CD4-positive, alpha-beta T cell treated with Interleukin-2 at 100 ng/mL for 4 hours (primary cell): ENCODE measurements at regions not wholly inside any gene's neighbourhood (a gene's known extent, or its start where the extent isn't known, plus 50 kb on each side); places are given as distances from the start of the nearest gene placed in this dataset.

Source experiments
- DNase-seq: peaks from one replicate; pipeline ENCODE4 v3.0.0-alpha.2; 2020; ENCODE audit warnings: low spot score

- no peak for DNase-seq
Measured at GRCh38 chr6:105492706-105493673, 90.1 kb upstream of the PREP start.

DNA sequence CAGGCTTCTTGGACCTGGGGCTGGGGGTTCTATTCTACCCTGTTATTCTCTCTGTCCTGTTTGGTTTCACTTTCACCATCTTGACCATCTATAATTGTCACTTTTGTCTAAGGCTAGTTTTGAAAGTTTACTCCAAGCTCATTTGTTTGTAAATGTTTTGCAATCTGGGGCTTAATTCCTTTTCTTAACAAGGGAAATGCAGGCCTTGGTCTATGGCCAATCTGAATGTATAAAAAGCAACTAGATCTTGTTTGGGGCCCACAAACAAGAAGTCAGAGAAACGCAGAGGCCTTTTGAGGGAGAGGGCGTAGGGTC, 86.3 kb upstream of the PREP start:
- no peak for DNase-seq

DNA sequence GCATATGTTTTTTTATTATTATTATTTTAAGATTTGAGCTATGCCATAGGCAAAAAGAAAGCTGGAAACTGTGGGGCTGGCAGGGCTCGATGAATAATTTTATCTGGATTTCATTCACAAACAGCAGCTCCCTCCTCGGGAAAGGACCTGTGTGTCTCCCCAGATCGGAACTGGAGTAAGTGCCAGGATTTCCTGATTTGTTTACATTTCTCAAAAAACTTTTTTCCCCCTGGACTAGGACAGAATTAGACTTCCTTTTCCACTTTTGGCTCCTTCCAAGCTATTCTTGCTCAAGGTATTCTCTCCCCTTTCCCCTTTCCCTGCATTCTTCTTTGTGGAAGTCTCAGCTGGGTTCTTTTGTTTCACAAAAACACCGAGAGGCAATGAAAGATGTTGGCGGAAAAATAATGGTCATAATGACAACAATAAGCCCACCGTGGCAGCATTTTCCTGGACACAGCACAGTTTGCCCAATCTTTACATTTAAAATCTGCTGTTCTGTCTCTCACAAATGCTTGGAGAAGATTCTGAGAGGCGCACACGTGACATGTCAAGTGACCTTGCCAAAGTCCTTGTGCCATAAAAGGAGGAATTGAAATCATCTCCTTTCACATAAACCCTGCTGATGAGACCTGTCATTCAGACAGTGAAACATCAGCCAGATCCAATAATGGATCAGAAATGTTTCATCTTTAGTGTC, 85.8 kb upstream of the PREP start:
- DNase-seq = no peak

DNA sequence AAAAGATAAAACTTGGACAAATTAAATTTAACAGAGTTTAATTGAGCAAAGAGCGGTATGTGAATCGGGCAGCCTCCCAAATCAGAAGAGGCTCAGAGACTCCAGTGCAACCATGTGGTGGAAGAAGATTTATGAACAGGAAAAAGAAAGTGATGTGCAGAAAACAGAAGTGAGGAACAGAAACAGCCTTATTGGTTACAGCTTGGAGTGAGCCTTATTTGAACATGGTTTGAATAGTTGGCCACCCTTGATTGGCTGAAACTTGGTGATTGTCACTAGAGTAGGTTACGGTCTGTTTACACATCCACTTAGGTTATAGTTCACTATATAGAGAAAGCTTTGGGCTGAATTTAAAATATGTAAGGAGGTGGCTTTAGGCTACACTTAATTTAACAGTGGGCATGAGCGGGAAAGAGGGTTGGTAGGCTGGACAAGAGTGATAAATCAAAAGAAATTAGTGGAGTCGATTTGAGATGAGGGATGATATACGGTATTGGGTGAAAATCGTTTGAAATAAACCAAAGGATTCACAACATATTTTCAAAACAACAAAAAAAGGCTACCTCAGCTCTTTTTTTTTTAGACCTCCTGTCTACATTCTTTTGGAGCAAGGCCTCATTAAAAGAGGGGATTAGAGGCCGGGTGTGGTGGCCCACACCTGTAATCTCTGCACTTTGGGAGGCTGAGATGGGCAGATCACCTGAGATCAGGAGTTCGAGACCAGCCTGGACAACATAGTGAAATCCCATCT, 84.3 kb upstream of the PREP start:
- no peak for DNase-seq

- DNase-seq = no peak
Measured at GRCh38 chr6:105485456-105485855, 82.6 kb upstream of the PREP start.

GRCh38 chr6:105484238-105485161, 81.6 kb upstream of the PREP start:
- peak; percentile 68 for DNase-seq

DNA sequence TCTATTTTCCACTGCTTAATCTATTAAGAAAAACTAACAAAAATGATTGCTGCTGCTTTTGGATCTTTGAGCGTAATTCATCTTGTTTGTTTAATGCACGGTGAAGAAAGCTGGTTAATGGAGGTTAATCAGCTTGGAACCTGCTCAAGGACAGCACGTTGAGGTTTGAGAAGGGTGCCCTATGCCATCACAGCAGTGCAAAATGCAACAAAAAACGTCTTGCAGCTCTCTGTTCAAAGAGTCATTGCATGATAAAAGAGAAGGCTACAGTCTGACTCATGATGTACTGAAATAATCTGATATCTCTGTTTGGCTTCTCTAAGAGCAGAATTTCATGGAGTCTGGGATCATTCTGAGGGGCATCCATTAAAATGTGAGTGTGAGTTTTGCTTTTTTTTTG, 80.6 kb upstream of the PREP start:
- DNase-seq = peak; percentile 17

- DNase-seq = no peak
Measured at GRCh38 chr6:105482921-105483320, 80.0 kb upstream of the PREP start.

- DNase-seq = no peak
Measured at GRCh38 chr6:105482227-105482844, 79.5 kb upstream of the PREP start.

DNA sequence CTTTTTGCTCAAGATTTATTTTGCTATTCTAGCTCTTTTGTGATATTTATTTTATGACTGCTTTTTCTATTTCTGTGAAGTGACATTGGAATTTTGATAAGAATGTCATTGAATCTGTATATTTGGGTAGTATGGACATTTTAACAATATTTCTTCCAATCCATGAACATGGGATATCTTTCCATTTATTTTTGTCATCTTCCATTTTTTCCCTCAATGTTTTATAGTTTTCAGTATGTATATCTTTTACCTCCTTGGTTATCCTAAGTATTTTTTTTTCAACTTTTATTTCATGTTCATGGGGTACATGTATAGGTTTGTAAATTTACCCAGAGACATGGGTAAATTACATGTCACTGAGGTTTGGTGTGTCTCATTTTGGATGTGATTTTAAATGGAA, 74.1 kb upstream of the PREP start:
- no peak for DNase-seq

DNA sequence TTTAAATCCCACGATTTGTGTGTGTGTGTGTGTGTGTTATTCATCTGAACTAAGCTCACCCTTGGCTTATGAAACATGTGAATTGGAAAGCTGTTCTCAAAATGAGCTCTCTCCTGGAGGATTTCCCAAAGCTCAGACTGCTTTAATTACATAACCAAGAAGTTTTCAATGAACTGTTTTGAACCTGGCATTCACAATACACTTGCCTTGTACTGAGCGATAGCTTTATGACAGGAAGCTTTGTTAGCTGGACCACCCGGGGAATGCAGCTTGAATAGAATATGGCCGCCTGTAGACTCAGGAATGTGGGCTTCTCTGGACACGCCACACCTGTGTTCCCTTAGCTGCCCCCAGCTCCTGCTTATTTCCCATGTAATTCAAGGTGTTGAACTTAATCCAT, 71.4 kb upstream of the PREP start:
- no peak for DNase-seq

DNA sequence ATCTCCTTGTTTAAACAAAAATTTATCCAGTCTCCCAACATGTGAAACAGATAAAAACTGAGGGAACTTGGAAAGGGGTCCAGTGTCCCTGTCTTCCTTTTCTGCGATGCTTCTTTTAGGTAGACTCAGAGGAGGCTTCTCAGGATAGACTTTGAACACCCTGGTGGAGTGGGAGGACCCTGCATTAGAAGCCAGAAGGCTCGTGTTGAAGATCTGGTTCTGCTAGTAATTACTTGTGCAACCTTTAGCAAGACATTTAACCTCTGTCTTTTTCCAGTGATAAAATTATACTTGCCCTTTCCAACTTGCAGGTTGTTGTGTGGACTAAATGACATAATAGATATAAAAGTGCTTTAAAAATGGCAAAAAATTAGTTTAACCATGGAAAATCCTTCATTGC, 67.1 kb upstream of the PREP start:
- no peak for DNase-seq

DNA sequence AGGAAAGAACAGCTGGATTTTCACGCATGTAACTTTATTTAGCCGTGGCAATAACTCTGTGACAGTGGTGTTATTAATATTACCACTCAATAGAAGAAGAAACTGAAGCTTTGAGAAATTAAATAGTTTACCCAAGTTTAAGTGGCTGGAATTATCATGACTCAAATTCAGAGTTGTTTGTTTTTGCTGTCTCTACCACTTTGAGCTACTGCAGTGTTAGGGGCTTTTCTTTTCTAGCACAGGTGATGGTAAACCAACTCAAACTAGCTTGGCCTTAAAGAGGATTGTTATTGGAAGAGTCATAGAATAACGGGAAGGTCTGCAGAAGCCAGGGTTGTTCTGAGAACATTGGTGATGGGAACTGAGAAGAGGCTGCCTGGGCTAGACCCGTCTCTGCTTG, 66.0 kb upstream of the PREP start:
- no peak for DNase-seq

GRCh38 chr6:105460860-105461259, 58.0 kb upstream of the PREP start:
- no peak for DNase-seq

- no peak for DNase-seq
Measured at GRCh38 chr6:105459864-105460263, 57.0 kb upstream of the PREP start.

- peak; percentile 54 for DNase-seq
Measured at GRCh38 chr6:105459049-105459448, 56.2 kb upstream of the PREP start.

DNA sequence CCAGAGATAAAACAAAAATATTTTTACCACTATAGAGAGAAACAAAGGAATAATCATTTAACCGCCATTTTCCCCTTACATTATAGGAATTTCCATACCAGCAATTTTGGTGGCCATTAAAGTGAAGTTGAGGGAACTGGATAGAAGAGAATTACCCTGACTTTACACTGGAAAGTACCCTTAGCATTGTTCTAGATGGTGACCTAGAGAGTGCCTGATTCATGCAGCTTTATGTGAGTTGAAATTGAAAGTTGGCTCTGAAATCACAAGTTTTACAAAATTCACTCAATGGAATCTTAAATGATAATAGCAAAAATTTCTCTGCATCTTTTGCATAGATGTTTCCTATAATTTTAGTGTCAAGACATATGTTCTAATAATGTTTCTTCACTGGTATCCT, 55.7 kb upstream of the PREP start:
- DNase-seq = peak; percentile 20

GRCh38 chr6:105458084-105458483, 55.2 kb upstream of the PREP start:
- DNase-seq = peak; percentile 21

GRCh38 chr6:105453968-105454367, 51.1 kb upstream of the PREP start:
- DNase-seq = no peak

DNA sequence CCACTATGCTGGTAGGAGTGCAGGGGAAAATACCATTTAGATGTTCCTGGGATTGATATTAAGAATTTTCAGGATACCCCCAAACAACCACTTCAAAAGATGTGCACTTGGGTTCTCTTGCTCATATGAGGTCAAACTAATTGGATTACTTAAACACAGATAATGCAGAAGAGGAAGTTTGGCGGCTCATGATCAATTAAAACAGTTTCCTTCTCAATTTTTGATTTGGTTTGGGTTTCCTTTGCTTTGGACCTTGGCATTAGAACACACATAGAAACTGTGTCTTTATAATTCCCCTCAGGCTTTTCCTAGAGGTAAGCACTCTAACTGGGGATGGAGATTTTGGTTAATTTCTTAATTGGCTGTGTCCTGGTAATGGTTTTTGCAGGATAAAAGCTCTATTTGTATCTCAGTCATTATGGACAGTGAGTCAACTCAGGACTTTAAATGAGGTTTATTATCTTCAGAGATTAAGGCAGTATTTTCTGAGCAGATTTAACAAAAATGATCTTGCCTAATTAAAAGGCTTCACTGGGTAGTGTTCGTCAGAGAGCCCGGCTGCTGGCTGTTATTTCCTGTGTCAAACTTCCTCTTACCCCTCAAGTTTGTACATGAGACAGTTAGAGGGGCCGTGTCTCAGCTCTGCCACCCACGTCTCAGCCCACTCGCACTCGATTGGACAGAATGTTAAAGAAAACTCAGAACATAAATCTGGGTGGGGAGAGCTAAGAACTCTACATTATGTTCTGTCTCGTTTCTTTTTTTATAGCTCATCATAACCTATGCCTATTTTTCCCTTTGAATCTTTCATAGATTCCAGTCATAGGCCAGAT, 50.3 kb upstream of the PREP start:
- peak; percentile 73 for DNase-seq
